Peyer's patch (tissue), 4 donors: ENCODE measurements at regions not wholly inside any gene's neighbourhood (a gene's known extent, or its start where the extent isn't known, plus 50 kb on each side); places are given as distances from the start of the nearest gene placed in this dataset.

Experiments
- CTCF ChIP-seq, 6 experiments: fragments of 450-650 bp in 4 of 6; fragments of 200-600 bp in 2 of 6; sonication (generic) in 1 of 6; IDR thresholded peaks; one replicate each; pipeline ENCODE4 v1.5.1; 2017 to 2019; ENCODE audit warnings: antibody characterized with exemption in 6 of 6, mild to moderate bottlenecking in 3 of 6, moderate library complexity in 1 of 6
- POLR2A ChIP-seq, 2 donors: fragments of 450-650 bp; IDR thresholded peaks; one replicate each; pipeline ENCODE4 v1.5.1; 2017; ENCODE audit warnings: antibody characterized with exemption in 2 of 2, mild to moderate bottlenecking in 2 of 2, moderate library complexity in 2 of 2

- TF ChIP-seq CTCF (IDR thresholded peaks at IDR 0.05) (no peak), POLR2A (IDR thresholded peaks at IDR 0.05) (no peak)
These were observed 75.4 kb upstream of the KCNG1 start for GRCh38 chr20:51098284-51098810.
